ENCODE measurements at regions not wholly inside any gene's neighbourhood (a gene's known extent, or its start where the extent isn't known, plus 50 kb on each side); places are given as distances from the start of the nearest gene placed in this dataset.

GRCh38 chr4:165725352-165725751, 147.7 kb upstream of the TLL1 start:
- H3K79me2 ChIP-seq (ENCODE audit: insufficient read depth, low read length) = no peaks in the 10 kb centered on the region
- H3K9me3 ChIP-seq (ENCODE audit: insufficient read depth, low read depth, low read length) = no peaks in the 10 kb centered on the region
- no peak overlapping the region for H2AFZ ChIP-seq (ENCODE audit: low read depth, low read length)
- no peaks in the 10 kb centered on the region for H4K20me1 ChIP-seq (ENCODE audit: insufficient read depth, low read length)
- no peaks in the 10 kb centered on the region for H3K36me3 ChIP-seq (ENCODE audit: insufficient read depth, low read length)
- H3K9ac ChIP-seq (ENCODE audit: low read length) = no peak overlapping the region
- H3K4me2 ChIP-seq (ENCODE audit: low read length) = no peak overlapping the region
- Mint-ChIP-seq H3K9me3 (ENCODE audit: unreplicated experiment) (no peaks in the 10 kb centered on the region), H3K27me3 (ENCODE audit: low read depth, unreplicated experiment) (no peaks in the 10 kb centered on the region), H3K4me3 (ENCODE audit: unreplicated experiment) (no peak overlapping the region), H3K27ac (ENCODE audit: unreplicated experiment) (no peak overlapping the region), H3K36me3 (ENCODE audit: low read depth, unreplicated experiment) (no peaks in the 10 kb centered on the region), H3K4me1 (ENCODE audit: low read depth, unreplicated experiment) (peaks cover 4% of the 10 kb centered on the region)
- no peak for TF ChIP-seq EZH2 (IDR thresholded peaks at IDR 0.05; ENCODE audit: insufficient read depth, low read length)
- TF ChIP-seq CTCF (IDR thresholded peaks at IDR 0.05; ENCODE audit: insufficient read depth, low read depth, low read length) = no peak
- no peak overlapping the region for H3K27ac ChIP-seq (ENCODE audit: low read depth, low read length)
- no peak for DNase-seq (ENCODE audit: low read depth)
- FAIRE-seq = no peak
- no peaks in the 10 kb centered on the region for H3K27me3 ChIP-seq (ENCODE audit: insufficient read depth, low read length)
- no peak overlapping the region for H3K4me3 ChIP-seq (ENCODE audit: insufficient read depth, low read depth, low read length)
- H3K4me1 ChIP-seq (ENCODE audit: insufficient read depth, low read length) = peaks cover 5% of the 10 kb centered on the region

GRCh38 chr4:165726831-165727230, 146.2 kb upstream of the TLL1 start:
- H3K27me3 ChIP-seq (ENCODE audit: insufficient read depth, low read length) = no peaks in the 10 kb centered on the region
- Mint-ChIP-seq H3K27ac (ENCODE audit: unreplicated experiment) (peak overlapping the region; percentile 86), H3K27me3 (ENCODE audit: low read depth, unreplicated experiment) (no peaks in the 10 kb centered on the region), H3K4me3 (ENCODE audit: unreplicated experiment) (no peak overlapping the region), H3K9me3 (ENCODE audit: unreplicated experiment) (no peaks in the 10 kb centered on the region), H3K4me1 (ENCODE audit: low read depth, unreplicated experiment) (peaks cover 4% of the 10 kb centered on the region), H3K36me3 (ENCODE audit: low read depth, unreplicated experiment) (no peaks in the 10 kb centered on the region)
- no peaks in the 10 kb centered on the region for H3K9me3 ChIP-seq (ENCODE audit: insufficient read depth, low read depth, low read length)
- no peak overlapping the region for H3K4me2 ChIP-seq (ENCODE audit: low read length)
- H3K9ac ChIP-seq (ENCODE audit: low read length) = no peak overlapping the region
- FAIRE-seq = no peak
- H3K4me1 ChIP-seq (ENCODE audit: insufficient read depth, low read length) = peaks cover 5% of the 10 kb centered on the region
- peak; percentile 74 for DNase-seq (ENCODE audit: low read depth)
- no peak overlapping the region for H3K27ac ChIP-seq (ENCODE audit: low read depth, low read length)
- H2AFZ ChIP-seq (ENCODE audit: low read depth, low read length) = peak overlapping the region; percentile 19
- H4K20me1 ChIP-seq (ENCODE audit: insufficient read depth, low read length) = no peaks in the 10 kb centered on the region
- no peaks in the 10 kb centered on the region for H3K36me3 ChIP-seq (ENCODE audit: insufficient read depth, low read length)
- TF ChIP-seq EZH2 (IDR thresholded peaks at IDR 0.05; ENCODE audit: insufficient read depth, low read length) (no peak), CTCF (IDR thresholded peaks at IDR 0.05; ENCODE audit: insufficient read depth, low read depth, low read length) (no peak)
- no peaks in the 10 kb centered on the region for H3K79me2 ChIP-seq (ENCODE audit: insufficient read depth, low read length)
- no peak overlapping the region for H3K4me3 ChIP-seq (ENCODE audit: insufficient read depth, low read depth, low read length)

GRCh38 chr4:165737309-165737972, 135.6 kb upstream of the TLL1 start:
- H4K20me1 ChIP-seq (ENCODE audit: insufficient read depth, low read length) = no peaks in the 10 kb centered on the region
- no peak overlapping the region for H3K9ac ChIP-seq (ENCODE audit: low read length)
- no peaks in the 10 kb centered on the region for H3K79me2 ChIP-seq (ENCODE audit: insufficient read depth, low read length)
- no peak for DNase-seq (ENCODE audit: low read depth)
- H2AFZ ChIP-seq (ENCODE audit: low read depth, low read length) = no peak overlapping the region
- H3K27ac Mint-ChIP-seq (ENCODE audit: unreplicated experiment) = no peak overlapping the region
- H3K4me1 ChIP-seq (ENCODE audit: insufficient read depth, low read length) = no peaks in the 10 kb centered on the region
- no peak overlapping the region for H3K4me3 ChIP-seq (ENCODE audit: insufficient read depth, low read depth, low read length)
- H3K4me3 Mint-ChIP-seq (ENCODE audit: unreplicated experiment) = no peak overlapping the region
- H3K27ac ChIP-seq (ENCODE audit: low read depth, low read length) = no peak overlapping the region
- no peaks in the 10 kb centered on the region for H3K36me3 ChIP-seq (ENCODE audit: insufficient read depth, low read length)
- peaks cover 4% of the 10 kb centered on the region for H3K9me3 Mint-ChIP-seq (ENCODE audit: unreplicated experiment)
- no peaks in the 10 kb centered on the region for H3K9me3 ChIP-seq (ENCODE audit: insufficient read depth, low read depth, low read length)
- H3K27me3 ChIP-seq (ENCODE audit: insufficient read depth, low read length) = no peaks in the 10 kb centered on the region
- no peak for FAIRE-seq
- no peak for TF ChIP-seq EZH2 (IDR thresholded peaks at IDR 0.05; ENCODE audit: insufficient read depth, low read length)
- TF ChIP-seq CTCF (IDR thresholded peaks at IDR 0.05; ENCODE audit: insufficient read depth, low read depth, low read length) = no peak
- no peaks in the 10 kb centered on the region for H3K27me3 Mint-ChIP-seq (ENCODE audit: low read depth, unreplicated experiment)
- no peak overlapping the region for H3K4me2 ChIP-seq (ENCODE audit: low read length)
- H3K36me3 Mint-ChIP-seq (ENCODE audit: low read depth, unreplicated experiment) = no peaks in the 10 kb centered on the region
- H3K4me1 Mint-ChIP-seq (ENCODE audit: low read depth, unreplicated experiment) = no peaks in the 10 kb centered on the region

All from astrocyte (in vitro differentiated cells and primary cell).